C4-2B (cell line): ENCODE measurements at regions not wholly inside any gene's neighbourhood (a gene's known extent, or its start where the extent isn't known, plus 50 kb on each side); places are given as distances from the start of the nearest gene placed in this dataset.

ENCODE experiments used
- ZFX ChIP-seq: fragments of 450-650 bp; IDR thresholded peaks from 2 replicates; pipeline ENCODE4 v1.6.1; 2017
- TF ChIP-seq, protein P1 (sequence below): fragments of 450-650 bp; conservative IDR thresholded peaks from 2 replicates; pipeline ENCODE4 v1.5.1; 2017; ENCODE audit warnings: mild to moderate bottlenecking

DNA sequence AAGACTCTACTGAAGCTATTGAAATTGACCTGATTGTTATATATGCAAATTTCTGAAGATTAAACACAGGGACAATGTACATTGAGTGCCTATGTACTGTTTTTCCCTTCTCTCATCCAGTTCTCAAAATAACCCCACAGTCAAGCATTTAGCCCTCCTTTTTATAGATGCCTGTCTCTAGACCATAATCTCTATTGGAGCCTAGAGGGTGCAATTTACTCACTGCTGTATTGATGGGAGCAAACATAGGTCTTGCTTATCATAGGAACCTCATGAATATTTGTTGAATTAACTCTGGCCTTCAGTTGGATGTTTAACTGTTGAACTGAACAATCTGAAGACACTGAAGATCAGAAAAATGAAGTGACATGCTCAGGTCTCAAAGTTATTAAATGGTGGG lies 183.0 kb downstream of the RFC3 start:
- TF ChIP-seq, protein P1, sequence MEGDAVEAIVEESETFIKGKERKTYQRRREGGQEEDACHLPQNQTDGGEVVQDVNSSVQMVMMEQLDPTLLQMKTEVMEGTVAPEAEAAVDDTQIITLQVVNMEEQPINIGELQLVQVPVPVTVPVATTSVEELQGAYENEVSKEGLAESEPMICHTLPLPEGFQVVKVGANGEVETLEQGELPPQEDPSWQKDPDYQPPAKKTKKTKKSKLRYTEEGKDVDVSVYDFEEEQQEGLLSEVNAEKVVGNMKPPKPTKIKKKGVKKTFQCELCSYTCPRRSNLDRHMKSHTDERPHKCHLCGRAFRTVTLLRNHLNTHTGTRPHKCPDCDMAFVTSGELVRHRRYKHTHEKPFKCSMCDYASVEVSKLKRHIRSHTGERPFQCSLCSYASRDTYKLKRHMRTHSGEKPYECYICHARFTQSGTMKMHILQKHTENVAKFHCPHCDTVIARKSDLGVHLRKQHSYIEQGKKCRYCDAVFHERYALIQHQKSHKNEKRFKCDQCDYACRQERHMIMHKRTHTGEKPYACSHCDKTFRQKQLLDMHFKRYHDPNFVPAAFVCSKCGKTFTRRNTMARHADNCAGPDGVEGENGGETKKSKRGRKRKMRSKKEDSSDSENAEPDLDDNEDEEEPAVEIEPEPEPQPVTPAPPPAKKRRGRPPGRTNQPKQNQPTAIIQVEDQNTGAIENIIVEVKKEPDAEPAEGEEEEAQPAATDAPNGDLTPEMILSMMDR, result peak; percentile 21
- TF ChIP-seq ZFX, result no peak
